Esophagus (tissue), 2 donors: ENCODE measurements at regions not wholly inside any gene's neighbourhood (a gene's known extent, or its start where the extent isn't known, plus 50 kb on each side); places are given as distances from the start of the nearest gene placed in this dataset.
"Not testable (repeated sequence)": the region's sequence is repeated elsewhere in the genome, so short reads cannot be mapped to it uniquely, and the experiment has no call there.

Experiments
- H3K27ac ChIP-seq, 2 donors: one replicate each; pipeline ENCODE4 v1.5.1; 2013; ENCODE audit warnings: low read depth in 2 of 2, mild to moderate bottlenecking in 2 of 2, inconsistent platforms in 1 of 2, low read length in 1 of 2, moderate library complexity in 1 of 2
- H3K27me3 ChIP-seq, 2 donors: one replicate each; pipeline ENCODE4 v1.6.1; 2013; ENCODE audit warnings: low read length in 2 of 2, control low read depth in 1 of 2, mild to moderate bottlenecking in 1 of 2; ENCODE audit not compliant: insufficient read depth in 2 of 2, control insufficient read depth in 1 of 2
- H3K36me3 ChIP-seq, 2 donors: one replicate each; pipeline ENCODE4 v1.6.1; 2013; ENCODE audit warnings: low read length in 1 of 2; ENCODE audit not compliant: control insufficient read depth in 2 of 2, insufficient read depth in 2 of 2
- H3K4me1 ChIP-seq, 2 donors: one replicate each; pipeline ENCODE4 v1.6.1; 2013; ENCODE audit warnings: low read length in 1 of 2; ENCODE audit not compliant: control insufficient read depth in 2 of 2, insufficient read depth in 2 of 2
- H3K4me3 ChIP-seq, 2 donors: one replicate each; pipeline ENCODE4 v1.5.1; 2013; ENCODE audit warnings: low read length in 2 of 2, mild to moderate bottlenecking in 2 of 2, low read depth in 1 of 2, moderate library complexity in 1 of 2
- H3K9me3 ChIP-seq, 2 donors: one replicate each; pipeline ENCODE4 v1.6.1; 2013; ENCODE audit warnings: mild to moderate bottlenecking in 2 of 2, low read depth in 1 of 2, low read length in 1 of 2, moderate library complexity in 1 of 2; ENCODE audit not compliant: control insufficient read depth in 2 of 2, insufficient read depth in 1 of 2
- WGBS, 2 donors: extraction: QIAGEN DNeasy Blood & Tissue Kit; methylation state at CpG; one replicate each; pipeline ENCODE4 v1.1.7; 2013; 5-methylcytosine and 5-hydroxymethylcytosine counted together
- donor health status: healthy with polysubstance abuse.
- donor health status: Bipolar disorder and iron deficiency.

DNA sequence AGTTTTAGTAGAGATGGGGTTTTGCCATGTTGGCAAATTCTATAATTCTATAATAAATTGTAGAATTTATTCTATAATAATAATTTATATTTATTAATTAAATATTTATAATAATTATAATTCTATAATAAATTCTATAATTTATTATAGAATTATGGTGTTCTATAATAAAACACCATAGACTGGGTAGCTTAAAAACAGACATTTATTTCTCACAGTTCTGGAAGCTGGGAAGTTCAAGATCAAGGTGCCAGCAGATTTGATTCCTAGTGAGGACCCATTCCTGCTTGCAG is 130.9 kb upstream of the PELI1 start:
- Histone ChIP-seq H3K36me3 (no peaks in the 10 kb centered on the region), H3K9me3 (no peaks in the 10 kb centered on the region), H3K27ac (no peak overlapping the region), H3K4me3 (no peak overlapping the region), H3K27me3 (no peaks in the 10 kb centered on the region), H3K4me1 (peaks cover 0 to 8% of the 10 kb centered on the region in 2 donors)

GRCh38 chr2:64276417-64277095 is 132.3 kb upstream of the PELI1 start:
- Histone ChIP-seq H3K4me3 (no peak overlapping the region), H3K4me1 (peaks cover 0 to 8% of the 10 kb centered on the region in 2 donors), H3K36me3 (no peaks in the 10 kb centered on the region), H3K27me3 (no peaks in the 10 kb centered on the region), H3K9me3 (no peaks in the 10 kb centered on the region), H3K27ac (peak overlapping the region; percentile 54 to 72)
- 86% methylated on average over 3 of the region's 3 CpGs for WGBS, 2 donors

DNA sequence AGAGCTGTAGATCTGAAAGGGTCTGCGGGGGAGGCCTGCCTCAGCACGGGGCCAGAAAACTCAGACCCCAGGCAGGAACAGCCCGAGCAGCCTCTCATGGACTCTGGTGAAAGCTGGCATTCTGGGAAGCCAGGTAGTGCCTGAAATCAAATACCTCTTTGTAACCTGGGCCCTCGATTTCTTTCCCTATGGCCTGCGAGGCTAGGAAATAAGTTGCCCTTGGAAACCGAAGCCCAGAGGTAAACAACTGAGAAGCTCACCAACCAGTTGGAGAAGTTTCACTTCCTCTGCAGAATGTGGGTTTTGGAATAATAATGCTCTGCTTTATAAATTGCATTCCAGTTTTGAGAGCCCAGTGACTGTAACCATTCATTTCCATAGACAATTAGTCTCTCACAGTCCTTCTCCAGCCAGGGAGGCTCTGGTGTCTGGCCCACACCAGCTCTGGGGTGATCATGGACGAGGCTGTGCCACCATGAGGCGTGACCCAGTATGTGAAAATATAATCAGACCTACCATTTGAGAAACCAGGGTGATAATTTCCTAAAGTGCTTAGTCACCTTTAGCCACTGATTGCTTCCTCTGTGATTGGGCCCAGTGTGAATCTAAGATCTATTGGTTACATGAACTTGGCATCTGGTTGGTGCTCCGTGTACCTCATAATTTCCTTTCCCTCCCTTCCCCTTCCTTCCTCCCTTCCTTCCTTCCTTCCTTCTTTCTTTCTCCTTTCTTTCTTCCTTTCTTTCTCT is 133.1 kb upstream of the PELI1 start:
- no peak overlapping the region for H3K4me3 ChIP-seq
- 65 to 67% methylated on average over 9 of the region's 9 CpGs for WGBS, 2 donors
- H3K36me3 ChIP-seq, result no peaks in the 10 kb centered on the region
- peak overlapping the region; percentile 72 to 84 for H3K27ac ChIP-seq
- peaks cover 0 to 8% of the 10 kb centered on the region in 2 donors for H3K4me1 ChIP-seq
- no peaks in the 10 kb centered on the region for H3K9me3 ChIP-seq
- H3K27me3 ChIP-seq, result no peaks in the 10 kb centered on the region

- WGBS, 2 donors, result no CpG with 5 or more reads among the region's 2 CpGs
- not testable (repeated sequence) for H3K27ac ChIP-seq, H3K9me3 ChIP-seq, H3K4me1 ChIP-seq, H3K4me3 ChIP-seq, H3K27me3 ChIP-seq, H3K36me3 ChIP-seq
Observed at GRCh38 chr2:64280812-64281211, 136.6 kb upstream of the PELI1 start.

GRCh38 chr2:64283006-64283570 is 138.9 kb upstream of the PELI1 start:
- no peaks in the 10 kb centered on the region for H3K4me1 ChIP-seq

DNA sequence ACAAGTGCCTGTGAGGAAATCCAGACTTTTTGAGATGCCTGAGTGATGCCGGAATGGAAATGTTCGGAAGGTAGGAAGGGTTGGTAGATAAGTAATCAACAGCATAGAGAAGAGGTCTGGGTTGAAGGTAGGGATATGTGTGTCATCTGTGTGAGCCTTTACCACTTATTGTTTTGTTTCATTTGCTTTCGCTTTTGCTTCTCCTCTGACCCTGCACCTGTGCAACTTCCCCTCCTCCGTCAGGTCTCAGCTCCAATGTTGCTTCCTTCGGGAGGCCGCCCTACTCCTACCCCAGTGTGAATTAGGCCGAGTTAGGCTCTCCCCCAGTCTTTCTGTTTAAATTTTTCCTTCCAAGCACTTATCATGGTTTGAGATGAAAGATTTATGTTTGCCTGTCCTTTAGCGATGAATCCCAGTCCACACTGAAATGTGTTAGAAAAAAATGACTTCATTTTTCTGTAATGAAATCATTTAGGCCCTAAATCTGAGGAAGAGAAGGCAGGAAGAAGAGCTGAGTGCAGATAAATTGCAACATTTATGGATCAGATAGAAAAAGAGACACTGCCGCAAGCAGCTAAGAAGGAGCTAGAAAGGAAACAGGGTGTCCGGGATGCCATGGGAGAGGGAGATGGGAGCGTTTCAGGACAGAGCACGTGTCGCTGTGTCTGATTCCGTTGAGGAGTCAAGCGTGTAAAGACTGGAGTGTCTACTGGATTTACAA is 139.6 kb upstream of the PELI1 start:
- H3K27ac ChIP-seq, result no peak overlapping the region
- H3K36me3 ChIP-seq, result no peaks in the 10 kb centered on the region
- WGBS, 2 donors, result 61 to 67% methylated on average over 15 of the region's 15 CpGs
- H3K4me3 ChIP-seq, result no peak overlapping the region
- H3K9me3 ChIP-seq, result no peaks in the 10 kb centered on the region
- H3K27me3 ChIP-seq, result no peaks in the 10 kb centered on the region
- no peaks in the 10 kb centered on the region for H3K4me1 ChIP-seq

More at GRCh38 chr2:64283006-64283570, 138.9 kb upstream of the PELI1 start:
- Histone ChIP-seq H3K27ac (no peak overlapping the region), H3K9me3 (no peaks in the 10 kb centered on the region), H3K36me3 (no peaks in the 10 kb centered on the region), H3K4me3 (no peak overlapping the region), H3K27me3 (no peaks in the 10 kb centered on the region)
- 91 to 94% methylated on average over 5 of the region's 5 CpGs for WGBS, 2 donors

DNA sequence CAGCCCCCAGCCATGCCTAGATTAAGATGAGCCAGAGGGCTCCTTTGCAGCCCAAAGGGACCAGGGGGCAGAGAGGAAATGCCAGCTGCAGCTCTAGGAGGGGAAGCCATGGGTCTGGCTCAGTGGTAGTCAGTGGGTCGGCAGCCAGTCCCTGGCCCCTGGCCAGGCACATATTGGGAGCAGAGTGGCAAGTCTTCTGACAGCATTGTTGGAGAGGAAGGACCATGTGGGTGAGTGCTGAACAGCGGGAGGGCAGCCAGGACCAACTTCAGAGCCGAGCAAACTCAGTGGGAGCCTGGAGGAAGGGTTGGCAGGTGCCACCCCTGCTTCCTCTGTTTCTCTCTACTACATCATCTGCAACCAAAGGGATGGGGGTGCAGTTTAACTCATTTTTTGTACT is 140.5 kb upstream of the PELI1 start:
- H3K36me3 ChIP-seq, result no peaks in the 10 kb centered on the region
- H3K9me3 ChIP-seq, result no peaks in the 10 kb centered on the region
- H3K27ac ChIP-seq, result no peak overlapping the region
- no peak overlapping the region for H3K4me3 ChIP-seq
- no peaks in the 10 kb centered on the region for H3K4me1 ChIP-seq
- 54 to 75% methylated on average over 3 of the region's 3 CpGs for WGBS, 2 donors
- H3K27me3 ChIP-seq, result no peaks in the 10 kb centered on the region

- Histone ChIP-seq H3K4me3 (no peak overlapping the region), H3K9me3 (no peaks in the 10 kb centered on the region), H3K4me1 (peaks cover 0 to 2% of the 10 kb centered on the region in 2 donors), H3K27me3 (no peaks in the 10 kb centered on the region), H3K27ac (no peak overlapping the region), H3K36me3 (no peaks in the 10 kb centered on the region)
- WGBS, 2 donors, result 94 to 95% methylated on average over 5 of the region's 5 CpGs
Observed at GRCh38 chr2:64287202-64287740, 143.1 kb upstream of the PELI1 start.

GRCh38 chr2:64288321-64289193 is 144.3 kb upstream of the PELI1 start:
- Histone ChIP-seq H3K4me3 (no peak overlapping the region), H3K27me3 (no peaks in the 10 kb centered on the region), H3K36me3 (no peaks in the 10 kb centered on the region), H3K4me1 (peaks cover 0 to 2% of the 10 kb centered on the region in 2 donors), H3K9me3 (no peaks in the 10 kb centered on the region), H3K27ac (no peak overlapping the region)
- WGBS, 2 donors, result 70 to 72% methylated on average over 13 of the region's 13 CpGs
